Lower lobe of right lung (tissue), 2 donors: ENCODE measurements at regions not wholly inside any gene's neighbourhood (a gene's known extent, or its start where the extent isn't known, plus 50 kb on each side); places are given as distances from the start of the nearest gene placed in this dataset.

Source experiments
- ATAC-seq, 2 donors: fragments of 200-7000 bp; cut with Tn5 transposase; one replicate each; pipeline ENCODE4 v1.9.1; 2020 to 2022; ENCODE audit warnings: mild to moderate bottlenecking in 2 of 2, moderate library complexity in 2 of 2
- DNase-seq: peaks from one replicate; pipeline ENCODE4 v3.0.0-alpha.2; 2020
- H3K27ac ChIP-seq: fragments of 200-600 bp; one replicate; pipeline ENCODE4 v1.8.0; 2022
- H3K27me3 ChIP-seq: fragments of 200-600 bp; one replicate; pipeline ENCODE4 v1.8.0; 2022; ENCODE audit warnings: low read depth
- H3K36me3 ChIP-seq: fragments of 200-600 bp; one replicate; pipeline ENCODE4 v1.8.0; 2022; ENCODE audit warnings: mild to moderate bottlenecking
- H3K4me1 ChIP-seq: fragments of 200-600 bp; one replicate; pipeline ENCODE4 v1.8.0; 2022
- H3K4me3 ChIP-seq: fragments of 200-600 bp; one replicate; pipeline ENCODE4 v1.8.0; 2022; ENCODE audit warnings: mild to moderate bottlenecking
- H3K9me3 ChIP-seq: fragments of 200-600 bp; one replicate; pipeline ENCODE4 v1.8.0; 2022
- CTCF ChIP-seq: fragments of 200-600 bp; IDR thresholded peaks from one replicate; pipeline ENCODE4 v1.8.0; 2022; ENCODE audit warnings: antibody characterized with exemption, mild to moderate bottlenecking
- intact Hi-C: fragments of 100-400 bp; cut with DNase I; formaldehyde crosslinking; loops from one replicate; pipeline ENCODE4 v1.11.0; 2022
- donor health status: DM: no; HTN: yes; CAD: no; lungs with severe emphysema.

- Histone ChIP-seq H3K9me3 (no peaks in the 10 kb centered on the region), H3K4me3 (no peak overlapping the region), H3K27me3 (no peaks in the 10 kb centered on the region), H3K4me1 (no peaks in the 10 kb centered on the region), H3K27ac (no peak overlapping the region), H3K36me3 (no peaks in the 10 kb centered on the region)
- DNase-seq = no peak
- TF ChIP-seq CTCF = no peak
- no peak for ATAC-seq
- intact Hi-C loops = no loop called here
Observed at GRCh38 chr10:123404357-123404756, 250.2 kb downstream of the BUB3 start.

GRCh38 chr10:123408660-123409059 is 254.5 kb downstream of the BUB3 start:
- intact Hi-C loops = no loop called here
- DNase-seq = no peak
- Histone ChIP-seq H3K36me3 (no peaks in the 10 kb centered on the region), H3K9me3 (no peaks in the 10 kb centered on the region), H3K4me3 (no peak overlapping the region), H3K27ac (no peak overlapping the region), H3K4me1 (no peaks in the 10 kb centered on the region), H3K27me3 (peaks cover 4% of the 10 kb centered on the region)
- ATAC-seq = no peak
- no peak for TF ChIP-seq CTCF

- TF ChIP-seq CTCF = no peak
- Histone ChIP-seq H3K36me3 (no peaks in the 10 kb centered on the region), H3K4me1 (no peaks in the 10 kb centered on the region), H3K27me3 (peaks cover 4% of the 10 kb centered on the region), H3K4me3 (no peak overlapping the region), H3K27ac (no peak overlapping the region), H3K9me3 (no peaks in the 10 kb centered on the region)
- ATAC-seq (no peak), DNase-seq (no peak)
- intact Hi-C loops = no loop called here
Observed at GRCh38 chr10:123409426-123409825, 255.2 kb downstream of the BUB3 start.

GRCh38 chr10:123409884-123410283 is 255.7 kb downstream of the BUB3 start:
- TF ChIP-seq CTCF = no peak
- Histone ChIP-seq H3K36me3 (no peaks in the 10 kb centered on the region), H3K4me3 (no peak overlapping the region), H3K27me3 (peaks cover 4% of the 10 kb centered on the region), H3K27ac (no peak overlapping the region), H3K9me3 (no peaks in the 10 kb centered on the region), H3K4me1 (no peaks in the 10 kb centered on the region)
- intact Hi-C loops = no loop called here
- DNase-seq (no peak), ATAC-seq (no peak)

GRCh38 chr10:123413353-123413752 is 252.8 kb upstream of the GPR26 start:
- DNase-seq (no peak), ATAC-seq (no peak)
- Histone ChIP-seq H3K27me3 (peaks cover 4% of the 10 kb centered on the region), H3K36me3 (no peaks in the 10 kb centered on the region), H3K4me3 (no peak overlapping the region), H3K9me3 (no peaks in the 10 kb centered on the region), H3K27ac (no peak overlapping the region), H3K4me1 (no peaks in the 10 kb centered on the region)
- intact Hi-C loops = no loop called here
- TF ChIP-seq CTCF = no peak

GRCh38 chr10:123415523-123415922 is 250.6 kb upstream of the GPR26 start:
- intact Hi-C loops = no loop called here

More at GRCh38 chr10:123415523-123415922, 250.6 kb upstream of the GPR26 start:
- ATAC-seq = no peak
- H3K27me3 ChIP-seq = peaks cover 4% of the 10 kb centered on the region
- DNase-seq = no peak
- no peaks in the 10 kb centered on the region for H3K9me3 ChIP-seq
- no peaks in the 10 kb centered on the region for H3K36me3 ChIP-seq
- H3K4me1 ChIP-seq = no peaks in the 10 kb centered on the region
- TF ChIP-seq CTCF = no peak
- H3K4me3 ChIP-seq = no peak overlapping the region
- H3K27ac ChIP-seq = no peak overlapping the region
